PC-9 (cell line): ENCODE measurements at regions not wholly inside any gene's neighbourhood (a gene's known extent, or its start where the extent isn't known, plus 50 kb on each side); places are given as distances from the start of the nearest gene placed in this dataset.

Source experiments
- CTCF ChIP-seq: fragments of 200-600 bp; sonication (generic); conservative IDR thresholded peaks from 2 replicates; pipeline ENCODE4 v1.6.1; 2017; ENCODE audit warnings: mixed run types, antibody characterized with exemption, mild to moderate bottlenecking, moderate library complexity
- EZH2 ChIP-seq: fragments of 200-600 bp; sonication (generic); IDR thresholded peaks from 2 replicates; pipeline ENCODE4 v1.8.0; 2017; ENCODE audit warnings: antibody characterized with exemption, low read depth

- TF ChIP-seq CTCF (no peak), EZH2 (no peak)
These were observed 210.1 kb upstream of the CDH10 start for GRCh38 chr5:24854850-24855249.
